K562 (cell line): ENCODE measurements at regions not wholly inside any gene's neighbourhood (a gene's known extent, or its start where the extent isn't known, plus 50 kb on each side); places are given as distances from the start of the nearest gene placed in this dataset.

Experiments
- ATAC-seq: fragments of 200-7000 bp; cut with Tn5 transposase; 3 replicates; pipeline ENCODE4 v1.9.1; 2020; ENCODE audit warnings: moderate library complexity
- BruUV-seq: library from RNA; stranded (reverse); fragments of 400-500 nt; replicated peaks from 2 replicates; lab custom pipeline; 2021; lab: Mats Ljungman, UMichigan
- CTCF ChIA-PET: fragments of 300-600 bp; formaldehyde crosslinking; extraction: SDS; loops from one replicate; lab custom pipeline; 2021; ENCODE audit warnings: low intra/inter-chr PET ratio; lab: Yijun Ruan, JAX
- POLR2A ChIA-PET: fragments of 300-600, 350-650 bp; sonication (Branson Sonifier 250); formaldehyde crosslinking; extraction: SDS; loops from one replicate; lab custom pipeline; 2021; ENCODE audit warnings: antibody characterized with exemption, inconsistent platforms; lab: Yijun Ruan, JAX
- DNase-seq, 4 experiments: peaks; one replicate each; pipeline versions ENCODE4 v3.0.0 to v3.0.0-alpha.2; 2011 to 2018; ENCODE audit warnings: low spot score in 3 of 4, mixed read lengths in 3 of 4; ENCODE audit errors: extremely low read depth in 1 of 4
- FAIRE-seq: peaks from 2 replicates; lab custom pipeline; 2011; peaks lifted over from hg19 to GRCh38; lab: Jason Lieb, UNC
- H2AFZ ChIP-seq: 2 replicates; pipeline ENCODE4 v1.6.0; 2011; ENCODE audit warnings: low read depth, low read length, control low read depth, inconsistent platforms
- H3K27ac ChIP-seq: fragments of 200-600 bp; 3 replicates; pipeline ENCODE4 v1.8.0; 2011; ENCODE audit warnings: low read depth, mild to moderate bottlenecking, control low read depth, inconsistent platforms, low read length, moderate library complexity, mixed read lengths; ENCODE audit errors: extremely low read depth
- H3K27me3 ChIP-seq, 2 experiments: fragments of 300-600 bp in 1 of 2; 2 replicates in 1 of 2; 3 replicates in 1 of 2; pipeline versions ENCODE4 v1.6.0 to v1.8.0; 2011; ENCODE audit warnings: inconsistent platforms in 2 of 2, low read length in 2 of 2, mild to moderate bottlenecking in 1 of 2, mixed read lengths in 1 of 2, moderate library complexity in 1 of 2; ENCODE audit not compliant: control insufficient read depth in 2 of 2, insufficient read depth in 2 of 2
- H3K36me3 ChIP-seq: fragments of 300-600 bp; 3 replicates; pipeline ENCODE4 v1.8.0; 2011; ENCODE audit warnings: mild to moderate bottlenecking, low read length, inconsistent platforms; ENCODE audit not compliant: control insufficient read depth, insufficient read depth
- H3K4me1 ChIP-seq, 2 experiments: fragments of 200-600 bp in 1 of 2; replicated peaks in 1 of 2; 2 replicates in 1 of 2; 3 replicates in 1 of 2; pipeline versions ENCODE4 v1.5.1 to v1.8.0; 2011; ENCODE audit warnings: inconsistent platforms in 2 of 2, low read length in 2 of 2, mild to moderate bottlenecking in 1 of 2, mixed read lengths in 1 of 2, moderate library complexity in 1 of 2; ENCODE audit not compliant: control insufficient read depth in 2 of 2, insufficient read depth in 2 of 2
- H3K4me2 ChIP-seq: 2 replicates; pipeline ENCODE4 v1.6.1; 2011; ENCODE audit warnings: low read length, control low read depth, inconsistent platforms, mixed read lengths; ENCODE audit not compliant: insufficient read depth
- H3K4me3 ChIP-seq: fragments of 200-600 bp; sonication (generic), shearing (Covaris generic); 2 replicates; pipeline ENCODE4 v1.5.1; 2016; ENCODE audit warnings: control low read depth, inconsistent platforms
- H3K79me2 ChIP-seq: fragments of 200-600 bp; 3 replicates; pipeline ENCODE4 v1.8.0; 2011; ENCODE audit warnings: low read length, inconsistent platforms; ENCODE audit not compliant: control insufficient read depth, insufficient read depth
- H3K9ac ChIP-seq, 2 experiments: 2 replicates each; pipeline versions ENCODE4 v1.6.0 to v1.6.1; 2011; ENCODE audit warnings: low read depth in 2 of 2, low read length in 2 of 2, control low read depth in 1 of 2, inconsistent platforms in 1 of 2, mild to moderate bottlenecking in 1 of 2, mixed read lengths in 1 of 2; ENCODE audit not compliant: insufficient read depth in 1 of 2
- H3K9me1 ChIP-seq: one replicate; pipeline ENCODE4 v1.6.0; 2011; ENCODE audit warnings: inconsistent platforms, mild to moderate bottlenecking, low read length, moderate library complexity; ENCODE audit not compliant: control insufficient read depth, insufficient read depth
- H3K9me3 ChIP-seq: replicated peaks from 2 replicates; pipeline ENCODE4 v1.5.1; 2011; ENCODE audit warnings: low read depth, low read length, inconsistent platforms; ENCODE audit not compliant: control insufficient read depth, insufficient read depth
- H4K20me1 ChIP-seq: replicated peaks from 2 replicates; pipeline ENCODE4 v1.6.1; 2011; ENCODE audit warnings: low read length, inconsistent platforms, mixed read lengths; ENCODE audit not compliant: control insufficient read depth, insufficient read depth
- FOXJ3 ChIP-seq: sonication (generic); formaldehyde crosslinking; IDR thresholded peaks from 2 replicates; pipeline ENCODE4 v1.4.0; 2020; ENCODE audit warnings: mild to moderate bottlenecking, missing genetic modification reagents
- KLF10 ChIP-seq: fragments of 250-450 bp; sonication (Bioruptor Pico); IDR thresholded peaks from 2 replicates; pipeline ENCODE4 v1.6.1; 2021; ENCODE audit warnings: matching md5 sums
- MAFF ChIP-seq: IDR thresholded peaks from 2 replicates; pipeline ENCODE4 v1.6.1; 2012; ENCODE audit warnings: low read length, improper control_type of control experiment
- ZNF263 ChIP-seq: sonication (generic); formaldehyde crosslinking; IDR thresholded peaks from 2 replicates; pipeline ENCODE4 v1.8.0; 2022; ENCODE audit warnings: mild to moderate bottlenecking, missing genetic modification reagents, borderline replicate concordance
- ZNF57 ChIP-seq: fragments of 450-650 bp; formaldehyde crosslinking; IDR thresholded peaks from 2 replicates; pipeline ENCODE4 v1.4.0; 2020; ENCODE audit warnings: mild to moderate bottlenecking, moderate library complexity
- WGBS: fragments of 100-300 bp; shearing (Covaris generic); methylation state at CpG from one replicate; pipeline ENCODE4 v1.1.6; 2016; ENCODE audit warnings: low coverage, mixed read lengths; ENCODE audit not compliant: insufficient coverage; ENCODE audit errors: missing lambda C conversion rate; 5-methylcytosine and 5-hydroxymethylcytosine counted together
- in situ Hi-C: fragments of 300-500 bp; cut with MboI; formaldehyde crosslinking; loops from 4 replicates; pipeline ENCODE4 v1.15.0; 2018; ENCODE audit warnings: inconsistent platforms, mixed read lengths
- intact Hi-C: fragments of 100-400 bp; cut with micrococcal nuclease; formaldehyde crosslinking; loops from 2 replicates; pipeline ENCODE4 v1.14.2; 2022
- TF ChIP-seq, protein P1 (sequence below): sonication (generic); formaldehyde crosslinking; IDR thresholded peaks from 2 replicates; pipeline ENCODE4 v1.8.1; 2023; ENCODE audit warnings: mild to moderate bottlenecking, missing genetic modification reagents
- TF ChIP-seq, protein P2 (sequence below): fragments of 250-450 bp; sonication (Bioruptor Pico); IDR thresholded peaks from 2 replicates; pipeline ENCODE4 v1.9.0; 2021; ENCODE audit warnings: mild to moderate bottlenecking, inconsistent platforms
- TF ChIP-seq, protein P3 (sequence below): fragments of 250-450 bp; sonication (Bioruptor Pico); IDR thresholded peaks from 2 replicates; pipeline ENCODE4 v1.8.0; 2022; ENCODE audit warnings: moderate library complexity, mild to moderate bottlenecking, inconsistent platforms
- TF ChIP-seq, protein P4 (sequence below): sonication (generic); formaldehyde crosslinking; IDR thresholded peaks from 2 replicates; pipeline ENCODE4 v1.9.0; 2022; ENCODE audit warnings: mild to moderate bottlenecking, missing genetic modification reagents

DNA sequence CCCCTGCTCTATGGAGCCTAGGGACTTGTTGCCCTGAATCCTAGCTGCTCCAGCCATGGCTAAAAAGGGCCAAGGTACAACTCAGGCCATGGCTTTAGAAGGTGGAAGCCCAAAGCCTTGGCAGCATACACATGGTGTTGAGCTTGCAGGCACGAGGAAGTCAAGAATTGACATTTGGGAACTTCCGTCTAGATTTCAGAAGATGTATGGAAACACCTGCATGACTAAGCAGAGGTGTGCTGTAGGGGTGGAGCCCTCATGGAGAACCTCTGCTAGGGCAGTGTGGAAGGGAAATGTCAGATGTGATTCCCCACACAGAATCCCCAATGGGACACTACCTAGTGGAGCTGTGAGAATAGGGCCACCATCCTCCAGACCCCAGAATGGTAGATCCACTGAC, 95.1 kb upstream of the TMEM170B start:
- H3K9me1 ChIP-seq, result no peaks in the 10 kb centered on the region
- POLR2A ChIA-PET, result interaction anchor here (0.6 kb wide), 1 partner anchor 17 kb away, joined by 3 read pairs; no protein-coding TSS in a partner anchor
- no peak overlapping the region for H3K4me2 ChIP-seq
- no peaks in the 10 kb centered on the region for H3K36me3 ChIP-seq
- ATAC-seq, result no peak
- BruUV-seq, result no TSS peak
- H3K4me3 ChIP-seq, result no peak overlapping the region
- H3K27ac ChIP-seq, result no peak overlapping the region
- in situ Hi-C loops (no loop called here), intact Hi-C loops (no loop called here)
- no peaks in the 10 kb centered on the region for H4K20me1 ChIP-seq
- no peak overlapping the region for H3K9ac ChIP-seq
- no peak overlapping the region for H2AFZ ChIP-seq
- H3K27me3 ChIP-seq, result no peaks in the 10 kb centered on the region
- H3K4me1 ChIP-seq, result no peaks in the 10 kb centered on the region
- 0% methylated on average over 2 of the region's 2 CpGs for WGBS
- no peak for DNase-seq
- H3K79me2 ChIP-seq, result no peaks in the 10 kb centered on the region
- H3K9me3 ChIP-seq, result no peaks in the 10 kb centered on the region
- CTCF ChIA-PET, result no interaction called here
- no peak for FAIRE-seq
- TF ChIP-seq, protein P1, sequence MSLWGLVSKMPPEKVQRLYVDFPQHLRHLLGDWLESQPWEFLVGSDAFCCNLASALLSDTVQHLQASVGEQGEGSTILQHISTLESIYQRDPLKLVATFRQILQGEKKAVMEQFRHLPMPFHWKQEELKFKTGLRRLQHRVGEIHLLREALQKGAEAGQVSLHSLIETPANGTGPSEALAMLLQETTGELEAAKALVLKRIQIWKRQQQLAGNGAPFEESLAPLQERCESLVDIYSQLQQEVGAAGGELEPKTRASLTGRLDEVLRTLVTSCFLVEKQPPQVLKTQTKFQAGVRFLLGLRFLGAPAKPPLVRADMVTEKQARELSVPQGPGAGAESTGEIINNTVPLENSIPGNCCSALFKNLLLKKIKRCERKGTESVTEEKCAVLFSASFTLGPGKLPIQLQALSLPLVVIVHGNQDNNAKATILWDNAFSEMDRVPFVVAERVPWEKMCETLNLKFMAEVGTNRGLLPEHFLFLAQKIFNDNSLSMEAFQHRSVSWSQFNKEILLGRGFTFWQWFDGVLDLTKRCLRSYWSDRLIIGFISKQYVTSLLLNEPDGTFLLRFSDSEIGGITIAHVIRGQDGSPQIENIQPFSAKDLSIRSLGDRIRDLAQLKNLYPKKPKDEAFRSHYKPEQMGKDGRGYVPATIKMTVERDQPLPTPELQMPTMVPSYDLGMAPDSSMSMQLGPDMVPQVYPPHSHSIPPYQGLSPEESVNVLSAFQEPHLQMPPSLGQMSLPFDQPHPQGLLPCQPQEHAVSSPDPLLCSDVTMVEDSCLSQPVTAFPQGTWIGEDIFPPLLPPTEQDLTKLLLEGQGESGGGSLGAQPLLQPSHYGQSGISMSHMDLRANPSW, result no peak
- no peak for TF ChIP-seq ZNF57 (CRISPR knock-in tag)
- TF ChIP-seq MAFF, result no peak
- TF ChIP-seq KLF10 (CRISPR knock-in tag), result no peak
- TF ChIP-seq, protein P2, sequence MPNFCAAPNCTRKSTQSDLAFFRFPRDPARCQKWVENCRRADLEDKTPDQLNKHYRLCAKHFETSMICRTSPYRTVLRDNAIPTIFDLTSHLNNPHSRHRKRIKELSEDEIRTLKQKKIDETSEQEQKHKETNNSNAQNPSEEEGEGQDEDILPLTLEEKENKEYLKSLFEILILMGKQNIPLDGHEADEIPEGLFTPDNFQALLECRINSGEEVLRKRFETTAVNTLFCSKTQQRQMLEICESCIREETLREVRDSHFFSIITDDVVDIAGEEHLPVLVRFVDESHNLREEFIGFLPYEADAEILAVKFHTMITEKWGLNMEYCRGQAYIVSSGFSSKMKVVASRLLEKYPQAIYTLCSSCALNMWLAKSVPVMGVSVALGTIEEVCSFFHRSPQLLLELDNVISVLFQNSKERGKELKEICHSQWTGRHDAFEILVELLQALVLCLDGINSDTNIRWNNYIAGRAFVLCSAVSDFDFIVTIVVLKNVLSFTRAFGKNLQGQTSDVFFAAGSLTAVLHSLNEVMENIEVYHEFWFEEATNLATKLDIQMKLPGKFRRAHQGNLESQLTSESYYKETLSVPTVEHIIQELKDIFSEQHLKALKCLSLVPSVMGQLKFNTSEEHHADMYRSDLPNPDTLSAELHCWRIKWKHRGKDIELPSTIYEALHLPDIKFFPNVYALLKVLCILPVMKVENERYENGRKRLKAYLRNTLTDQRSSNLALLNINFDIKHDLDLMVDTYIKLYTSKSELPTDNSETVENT (CRISPR knock-in tag), result no peak
- TF ChIP-seq, protein P3, sequence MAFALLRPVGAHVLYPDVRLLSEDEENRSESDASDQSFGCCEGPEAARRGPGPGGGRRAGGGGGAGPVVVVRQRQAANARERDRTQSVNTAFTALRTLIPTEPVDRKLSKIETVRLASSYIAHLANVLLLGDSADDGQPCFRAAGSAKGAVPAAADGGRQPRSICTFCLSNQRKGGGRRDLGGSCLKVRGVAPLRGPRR (CRISPR knock-in tag), result no peak
- TF ChIP-seq, protein P4, sequence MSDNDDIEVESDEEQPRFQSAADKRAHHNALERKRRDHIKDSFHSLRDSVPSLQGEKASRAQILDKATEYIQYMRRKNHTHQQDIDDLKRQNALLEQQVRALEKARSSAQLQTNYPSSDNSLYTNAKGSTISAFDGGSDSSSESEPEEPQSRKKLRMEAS, result no peak
- TF ChIP-seq FOXJ3, result no peak
- TF ChIP-seq ZNF263 (CRISPR knock-in tag), result no peak
